HG03159 (cell line): ENCODE measurements at regions not wholly inside any gene's neighbourhood (a gene's known extent, or its start where the extent isn't known, plus 50 kb on each side); places are given as distances from the start of the nearest gene placed in this dataset.

ENCODE experiments used
- ATAC-seq: cut with Tn5 transposase; IDR thresholded peaks from one replicate; pipeline ENCODE4 v1.9.1; 2021; ENCODE audit warnings: mild to moderate bottlenecking, moderate library complexity; ENCODE audit not compliant: unreplicated experiment

GRCh38 chr12:21713133-21713532 lies 55.5 kb upstream of the LDHB start:
- no peak for ATAC-seq

- ATAC-seq, result peak; percentile 80
These were observed 53.5 kb upstream of the LDHB start for GRCh38 chr12:21710958-21711775.
